GM19351 (cell line): ENCODE measurements at regions not wholly inside any gene's neighbourhood (a gene's known extent, or its start where the extent isn't known, plus 50 kb on each side); places are given as distances from the start of the nearest gene placed in this dataset.

ENCODE experiments used
- ATAC-seq: cut with Tn5 transposase; IDR thresholded peaks from one replicate; pipeline ENCODE4 v1.9.1; 2021; ENCODE audit warnings: mild to moderate bottlenecking, moderate library complexity; ENCODE audit not compliant: unreplicated experiment

DNA sequence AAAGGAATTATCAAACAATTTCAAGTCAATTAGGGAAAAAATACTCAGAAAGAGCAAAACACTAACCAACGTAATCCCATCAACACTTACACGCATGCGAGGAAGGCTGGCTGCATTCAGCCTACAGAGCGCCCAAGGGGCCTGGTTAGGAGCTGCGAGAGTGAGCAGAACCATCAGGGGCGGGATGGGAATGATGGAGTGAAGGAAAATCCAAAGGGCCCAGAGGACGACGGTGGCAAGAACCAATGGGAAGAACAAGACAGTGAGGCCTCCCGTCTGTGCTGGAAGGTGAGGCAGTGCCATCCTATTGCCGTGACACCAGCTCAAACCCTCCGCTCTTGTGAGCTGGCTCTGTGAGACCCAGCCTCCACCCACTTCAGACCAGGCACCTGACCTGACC is 253.0 kb downstream of the IRS2 start:
- no peak for ATAC-seq

DNA sequence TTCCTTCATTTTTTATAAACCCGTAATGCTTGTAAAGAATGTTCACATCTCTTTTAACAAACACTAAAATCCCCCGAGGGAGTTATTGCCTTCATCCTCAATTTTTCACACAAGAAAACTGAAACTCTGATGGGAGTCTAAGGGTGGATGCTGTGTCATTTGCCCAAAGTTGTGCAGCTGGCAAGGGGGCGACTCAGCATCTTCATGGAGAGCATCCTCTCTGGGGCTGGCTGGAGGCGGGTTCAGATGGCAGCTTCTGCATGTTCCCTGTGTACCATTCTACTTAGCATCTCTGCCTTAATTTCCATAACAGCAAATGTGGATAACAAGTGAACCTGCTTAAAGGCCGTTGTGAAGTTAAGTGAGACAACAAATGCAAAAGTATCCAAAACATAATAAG is 256.4 kb downstream of the IRS2 start:
- ATAC-seq = no peak

DNA sequence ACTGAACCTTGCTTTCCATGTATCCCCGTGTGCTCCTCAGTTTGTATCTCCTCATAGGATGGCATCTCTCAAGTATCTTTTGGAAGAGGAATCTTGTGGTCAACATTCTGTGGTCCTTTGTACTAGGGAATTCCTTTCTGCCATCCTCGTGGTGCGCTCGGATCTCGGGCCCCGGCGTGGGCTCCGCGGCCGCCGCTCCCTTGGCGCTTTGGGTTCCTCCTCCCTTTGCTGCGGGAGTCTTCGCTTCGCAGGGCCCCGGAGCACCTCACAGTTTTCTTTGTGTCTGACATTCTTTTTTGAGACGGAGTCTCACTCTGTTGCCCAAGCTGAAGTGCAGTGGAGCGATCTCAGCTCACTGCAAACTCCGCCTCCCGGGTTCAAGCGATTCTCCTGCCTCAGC is 264.7 kb downstream of the IRS2 start:
- no peak for ATAC-seq

- no peak for ATAC-seq
Measured at GRCh38 chr13:109517517-109517916, 268.9 kb downstream of the IRS2 start.

- ATAC-seq = no peak
Measured at GRCh38 chr13:109516186-109516585, 270.2 kb downstream of the IRS2 start.

DNA sequence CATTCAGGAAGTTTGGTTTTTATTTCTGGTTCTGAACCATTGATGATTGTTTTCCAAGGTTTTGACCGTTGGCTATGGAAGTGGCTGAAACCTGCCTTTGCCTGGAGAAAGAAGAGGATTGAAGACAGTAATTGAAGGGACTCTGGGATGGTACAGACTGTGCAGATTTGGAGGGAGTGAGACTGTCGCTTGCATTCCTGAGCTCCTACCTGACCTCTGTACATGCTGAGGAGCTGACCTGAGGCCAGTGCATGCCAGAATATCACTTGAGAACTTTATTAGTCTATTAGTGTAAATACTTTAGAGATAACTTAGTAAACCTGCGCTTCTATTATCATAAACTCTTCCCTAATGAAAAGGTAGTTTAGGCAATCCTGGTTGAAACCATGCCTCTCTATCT is 276.4 kb downstream of the IRS2 start:
- ATAC-seq = no peak

DNA sequence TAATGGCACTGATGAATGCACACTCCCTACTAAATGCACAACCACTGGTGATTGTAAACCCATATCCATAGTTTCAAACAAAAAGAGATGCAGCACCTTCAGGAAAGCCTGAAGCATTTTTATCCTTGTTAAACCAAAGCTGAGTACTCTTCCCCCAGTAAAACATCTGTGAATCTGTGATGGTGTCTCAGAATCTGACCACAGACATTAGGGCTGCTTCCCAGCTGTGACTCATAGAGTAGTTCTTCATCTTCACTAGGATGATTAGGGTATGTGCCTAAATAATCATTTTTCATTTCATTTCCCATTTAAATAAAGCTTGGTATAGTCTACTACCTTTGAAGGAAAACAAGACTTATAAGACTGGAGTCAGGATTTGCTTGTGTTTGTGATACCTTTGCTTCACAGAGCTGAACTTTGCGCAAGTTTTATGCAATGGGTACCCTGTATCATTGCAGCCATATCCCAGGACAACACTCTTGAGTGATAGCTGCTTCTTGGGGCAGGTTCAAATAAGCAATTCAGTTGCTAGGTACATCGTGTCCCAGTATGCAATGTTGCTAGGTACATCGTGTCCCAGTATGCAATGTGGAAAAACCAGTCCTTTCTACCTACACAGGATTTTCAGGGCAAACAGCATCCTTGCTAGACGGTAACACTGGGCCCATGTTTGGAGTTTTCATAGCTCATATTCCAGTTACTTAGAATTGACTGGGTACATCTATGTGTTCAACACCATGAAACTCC is 277.1 kb downstream of the IRS2 start:
- no peak for ATAC-seq

DNA sequence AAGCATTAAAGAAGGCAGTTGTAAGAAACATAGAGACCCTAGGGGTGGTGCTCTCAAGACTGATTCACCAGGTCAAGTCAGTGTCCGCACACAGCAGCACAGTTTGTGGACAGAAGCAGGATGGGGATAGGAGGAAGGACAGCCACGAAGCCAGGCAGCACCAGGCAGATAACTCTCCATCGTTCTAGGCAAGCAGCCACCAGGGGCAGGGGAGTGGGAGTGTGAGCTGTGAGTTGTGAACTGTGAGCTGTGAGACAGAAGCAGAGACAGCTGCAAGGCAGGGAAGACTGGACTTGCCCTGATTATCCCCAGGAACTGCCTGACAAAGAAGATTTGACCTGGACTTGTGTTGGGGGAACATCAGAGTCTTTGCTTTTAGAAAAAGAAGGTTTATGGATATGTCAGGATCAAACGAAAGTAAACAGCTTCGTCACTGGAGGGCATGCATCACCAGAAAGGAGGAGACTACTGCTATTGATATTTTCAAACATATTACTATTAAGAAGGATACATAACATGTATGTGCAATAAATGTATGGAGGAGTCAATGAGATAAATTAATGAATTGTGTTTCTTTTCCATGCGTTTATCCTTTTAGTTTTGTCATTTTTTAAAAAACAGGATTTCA is 286.1 kb downstream of the IRS2 start:
- ATAC-seq = no peak

GRCh38 chr13:109497917-109498316 is 288.5 kb downstream of the IRS2 start:
- ATAC-seq = no peak

DNA sequence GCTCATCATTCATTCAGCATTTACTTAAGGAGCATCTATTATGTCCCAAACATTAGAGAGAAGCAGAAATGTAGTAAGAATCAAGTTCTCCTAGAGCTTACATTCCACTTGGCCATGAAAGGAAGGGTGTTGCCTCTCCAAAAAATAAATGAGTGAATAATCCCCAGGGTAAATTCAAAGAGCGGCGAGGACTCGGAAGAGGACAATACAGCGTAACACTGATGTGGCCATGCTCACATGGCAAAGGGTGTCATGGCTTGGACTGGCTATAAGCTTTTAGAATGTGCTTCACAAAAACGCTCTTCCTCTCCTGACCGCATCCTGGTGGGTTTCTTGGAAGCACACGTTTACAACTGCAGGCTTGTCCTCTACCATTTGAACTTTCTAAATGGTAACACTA is 290.2 kb downstream of the IRS2 start:
- ATAC-seq = no peak

DNA sequence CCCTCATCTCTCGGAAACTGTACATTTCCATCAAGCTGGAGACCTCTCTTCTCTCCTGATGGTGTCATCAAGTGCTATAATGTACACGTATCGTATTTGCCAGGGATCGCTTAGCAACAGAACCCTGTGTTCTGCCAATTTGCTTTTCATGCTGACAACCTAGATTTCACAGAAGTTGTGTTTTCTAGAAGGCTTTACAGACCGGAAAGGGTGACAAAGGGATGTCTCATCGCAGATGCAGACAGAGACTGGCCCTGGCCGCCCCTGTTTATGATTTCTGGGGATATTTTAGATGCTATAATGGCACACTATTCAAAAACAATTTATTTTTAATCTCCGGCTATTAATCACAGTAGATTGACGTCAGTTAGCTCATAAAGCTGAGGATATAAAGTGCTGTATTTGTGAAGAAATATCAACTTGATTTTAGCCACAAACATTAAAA is 291.4 kb downstream of the IRS2 start:
- no peak for ATAC-seq

DNA sequence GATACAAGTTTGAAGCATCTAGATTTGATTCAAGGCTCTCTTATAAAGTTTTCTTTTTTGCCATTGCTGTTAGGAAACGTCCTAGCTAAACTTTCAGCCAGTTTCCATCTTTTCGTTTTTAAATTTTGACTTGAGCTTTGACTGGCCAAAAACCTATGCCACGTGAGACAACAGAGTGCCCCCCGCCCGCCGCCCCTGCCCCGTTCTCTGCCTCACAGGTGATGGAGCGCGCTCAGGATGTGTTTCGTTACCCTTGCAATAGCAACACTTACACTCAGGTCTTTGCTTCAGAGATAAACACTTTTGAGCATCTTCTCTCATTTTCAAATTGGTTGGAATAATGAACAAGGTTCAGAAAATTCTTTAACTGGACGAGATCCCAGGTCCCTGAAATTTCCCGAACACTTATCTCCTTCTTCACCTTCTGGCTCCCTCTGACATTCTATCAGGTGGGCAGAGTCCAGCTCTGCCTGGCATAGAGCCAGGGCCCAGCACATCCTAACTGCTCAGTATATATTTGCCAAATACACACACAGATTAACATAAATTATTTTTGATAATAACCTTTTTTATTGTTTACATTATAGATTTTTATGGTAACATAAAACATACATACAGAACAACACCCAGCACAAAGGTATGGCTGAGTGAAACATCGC is 301.1 kb downstream of the IRS2 start:
- no peak for ATAC-seq

- ATAC-seq = no peak
Measured at GRCh38 chr13:109483284-109483683, 303.1 kb downstream of the IRS2 start.

DNA sequence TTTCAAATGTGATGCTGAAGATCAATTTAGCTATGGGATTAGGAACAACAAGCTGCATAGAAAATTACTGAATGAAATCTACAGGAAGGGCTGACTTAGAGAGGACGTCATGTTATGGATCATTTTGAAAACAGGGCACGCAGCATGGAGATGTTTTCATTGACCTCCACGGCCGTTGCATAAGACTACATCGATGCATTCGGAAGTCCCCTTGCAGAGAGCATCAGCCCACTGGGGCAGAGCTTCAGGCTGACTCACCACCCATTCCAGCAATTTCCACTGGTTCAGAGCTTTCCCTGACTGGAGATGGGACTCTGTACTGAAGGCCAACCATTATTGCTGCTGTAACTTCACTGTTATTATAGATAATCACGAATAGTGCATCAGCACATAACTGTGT is 305.3 kb downstream of the IRS2 start:
- no peak for ATAC-seq

GRCh38 chr13:109480011-109480955 is 306.1 kb downstream of the IRS2 start:
- ATAC-seq = no peak

GRCh38 chr13:109479534-109479933 is 306.8 kb downstream of the IRS2 start:
- no peak for ATAC-seq

DNA sequence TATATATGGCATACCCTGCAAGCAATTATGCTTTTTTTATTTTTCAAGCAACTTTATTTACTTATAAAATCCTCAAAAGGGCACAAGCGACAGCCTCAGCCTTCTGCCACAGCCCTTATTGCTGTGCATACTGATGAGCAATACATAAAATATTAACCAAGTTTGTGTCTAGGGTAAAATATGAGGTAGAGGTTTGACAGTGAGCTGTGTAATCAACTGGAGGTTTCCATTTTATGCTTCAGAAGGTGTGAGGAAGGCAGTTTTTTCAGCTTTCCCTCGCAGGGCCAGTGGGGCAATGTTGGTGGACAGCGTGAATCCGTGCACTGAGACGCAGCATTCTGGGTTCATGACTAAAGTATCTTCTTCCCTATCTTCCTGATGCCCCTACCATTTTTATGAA is 310.4 kb downstream of the IRS2 start:
- ATAC-seq = no peak

- ATAC-seq = no peak
Measured at GRCh38 chr13:109468123-109468522, 318.3 kb downstream of the IRS2 start.

- ATAC-seq = no peak
Measured at GRCh38 chr13:109465148-109465547, 321.2 kb downstream of the IRS2 start.

GRCh38 chr13:109454167-109454917 is 332.0 kb downstream of the IRS2 start:
- no peak for ATAC-seq
